PC-3 (cell line): ENCODE measurements at regions not wholly inside any gene's neighbourhood (a gene's known extent, or its start where the extent isn't known, plus 50 kb on each side); places are given as distances from the start of the nearest gene placed in this dataset.
"Not testable (repeated sequence)": the region's sequence is repeated elsewhere in the genome, so short reads cannot be mapped to it uniquely, and the experiment has no call there.

Experiments
- ATAC-seq: fragments of 200-7000 bp; cut with Tn5 transposase; 2 replicates; pipeline ENCODE4 v1.9.1; 2020; ENCODE audit warnings: mild to moderate bottlenecking, moderate library complexity
- BruUV-seq: library from RNA; stranded (reverse); fragments of 400-500 nt; replicated peaks from 2 replicates; lab custom pipeline; 2021; lab: Mats Ljungman, UMichigan
- CTCF ChIA-PET: fragments of 300-600 bp; sonication (Branson Sonifier 250); formaldehyde crosslinking; loops from one replicate; lab custom pipeline; 2022; ENCODE audit warnings: antibody characterized with exemption; lab: Charles Lee
- POLR2A ChIA-PET: fragments of 300-600 bp; sonication (Branson Sonifier 250); formaldehyde crosslinking; loops from one replicate; lab custom pipeline; 2022; ENCODE audit warnings: antibody characterized with exemption; ENCODE audit not compliant: unreplicated experiment; lab: Charles Lee
- DNase-seq: peaks from one replicate; pipeline ENCODE4 v3.0.0-alpha.2; 2015
- H2AFZ ChIP-seq: fragments of 300-600 bp; sonication (generic); 2 replicates; pipeline ENCODE4 v1.6.0; 2016; ENCODE audit warnings: antibody characterized with exemption, low read length
- H3F3A ChIP-seq: fragments of 300-600 bp; sonication (generic); one replicate; pipeline ENCODE4 v1.6.0; 2017; ENCODE audit warnings: antibody characterized with exemption, low read length, control low read depth, mild to moderate bottlenecking; ENCODE audit not compliant: unreplicated experiment
- H3K27ac ChIP-seq: fragments of 300-600 bp; sonication (generic); 2 replicates; pipeline ENCODE4 v1.5.1; 2016; ENCODE audit warnings: mild to moderate bottlenecking, low read length
- H3K27me3 ChIP-seq: fragments of 300-600 bp; sonication (generic); 2 replicates; pipeline ENCODE4 v1.6.1; 2016; ENCODE audit warnings: low read length, mixed read lengths
- H3K36me3 ChIP-seq: fragments of 300-600 bp; sonication (generic); 2 replicates; pipeline ENCODE4 v1.6.1; 2016; ENCODE audit warnings: low read depth, mixed run types, low read length, mixed read lengths
- H3K4me1 ChIP-seq: fragments of 300-600 bp; sonication (generic); 2 replicates; pipeline ENCODE4 v1.5.1; 2016; ENCODE audit warnings: low read length; ENCODE audit not compliant: insufficient read depth
- H3K4me2 ChIP-seq: fragments of 300-600 bp; sonication (generic); 2 replicates; pipeline ENCODE4 v1.6.0; 2016; ENCODE audit warnings: low read length
- H3K4me3 ChIP-seq: fragments of 300-600 bp; sonication (generic); 2 replicates; pipeline ENCODE4 v1.5.1; 2016; ENCODE audit warnings: mild to moderate bottlenecking, low read length, mixed read lengths
- H3K79me2 ChIP-seq: fragments of 300-600 bp; sonication (generic); 2 replicates; pipeline ENCODE4 v1.6.1; 2017; ENCODE audit warnings: low read length, mixed read lengths
- H3K9ac ChIP-seq: fragments of 300-600 bp; sonication (generic); 2 replicates; pipeline ENCODE4 v1.6.0; 2016; ENCODE audit warnings: mild to moderate bottlenecking, low read length
- H3K9me2 ChIP-seq: fragments of 300-600 bp; sonication (generic); replicated peaks from 2 replicates; pipeline ENCODE4 v1.6.1; 2016; ENCODE audit warnings: mixed run types, low read length, mixed read lengths
- H3K9me3 ChIP-seq: fragments of 300-600 bp; sonication (generic); 2 replicates; pipeline ENCODE4 v1.6.1; 2016; ENCODE audit warnings: low read length, mixed read lengths
- H4K20me1 ChIP-seq: fragments of 300-600 bp; sonication (generic); 2 replicates; pipeline ENCODE4 v1.6.1; 2016; ENCODE audit warnings: low read length, mixed read lengths
- EZH2 ChIP-seq: fragments of 300-600 bp; sonication (generic); IDR thresholded peaks from one replicate; pipeline ENCODE4 v1.6.1; 2017; ENCODE audit warnings: antibody characterized with exemption, mild to moderate bottlenecking, low read length; ENCODE audit not compliant: unreplicated experiment
- EZH2phosphoT487 ChIP-seq: fragments of 300-600 bp; sonication (generic); IDR thresholded peaks from 2 replicates; pipeline ENCODE4 v1.6.1; 2018; ENCODE audit warnings: mild to moderate bottlenecking, antibody characterized with exemption, low read length, borderline replicate concordance
- intact Hi-C: fragments of 100-400 bp; cut with micrococcal nuclease; formaldehyde crosslinking; loops from 2 replicates; pipeline ENCODE4 v1.9.0; 2023
- TF ChIP-seq, protein P1 (sequence below): fragments of 300-600 bp; sonication (generic); conservative IDR thresholded peaks from 2 replicates; pipeline ENCODE4 v1.5.1; 2017; ENCODE audit warnings: antibody characterized with exemption, low read depth, mild to moderate bottlenecking, low read length

GRCh38 chr3:96657710-96658109 lies 156.7 kb upstream of the EPHA6 start:
- H3K36me3 ChIP-seq, result no peaks in the 10 kb centered on the region
- no peaks in the 10 kb centered on the region for H3K9me3 ChIP-seq
- no peaks in the 10 kb centered on the region for H3F3A ChIP-seq
- no TSS peak for BruUV-seq
- H3K4me3 ChIP-seq, result no peak overlapping the region
- no peak overlapping the region for H3K27ac ChIP-seq
- H3K9me2 ChIP-seq, result no peaks in the 10 kb centered on the region
- TF ChIP-seq, protein P1, sequence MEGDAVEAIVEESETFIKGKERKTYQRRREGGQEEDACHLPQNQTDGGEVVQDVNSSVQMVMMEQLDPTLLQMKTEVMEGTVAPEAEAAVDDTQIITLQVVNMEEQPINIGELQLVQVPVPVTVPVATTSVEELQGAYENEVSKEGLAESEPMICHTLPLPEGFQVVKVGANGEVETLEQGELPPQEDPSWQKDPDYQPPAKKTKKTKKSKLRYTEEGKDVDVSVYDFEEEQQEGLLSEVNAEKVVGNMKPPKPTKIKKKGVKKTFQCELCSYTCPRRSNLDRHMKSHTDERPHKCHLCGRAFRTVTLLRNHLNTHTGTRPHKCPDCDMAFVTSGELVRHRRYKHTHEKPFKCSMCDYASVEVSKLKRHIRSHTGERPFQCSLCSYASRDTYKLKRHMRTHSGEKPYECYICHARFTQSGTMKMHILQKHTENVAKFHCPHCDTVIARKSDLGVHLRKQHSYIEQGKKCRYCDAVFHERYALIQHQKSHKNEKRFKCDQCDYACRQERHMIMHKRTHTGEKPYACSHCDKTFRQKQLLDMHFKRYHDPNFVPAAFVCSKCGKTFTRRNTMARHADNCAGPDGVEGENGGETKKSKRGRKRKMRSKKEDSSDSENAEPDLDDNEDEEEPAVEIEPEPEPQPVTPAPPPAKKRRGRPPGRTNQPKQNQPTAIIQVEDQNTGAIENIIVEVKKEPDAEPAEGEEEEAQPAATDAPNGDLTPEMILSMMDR, result no peak
- TF ChIP-seq EZH2 (no peak), EZH2phosphoT487 (no peak)
- POLR2A ChIA-PET, result no interaction called here
- H3K4me2 ChIP-seq, result no peak overlapping the region
- no peak overlapping the region for H2AFZ ChIP-seq
- H3K79me2 ChIP-seq, result no peaks in the 10 kb centered on the region
- H3K9ac ChIP-seq, result no peak overlapping the region
- no peaks in the 10 kb centered on the region for H3K4me1 ChIP-seq
- ATAC-seq, result no peak
- intact Hi-C loops, result no loop called here
- CTCF ChIA-PET, result no interaction called here
- no peaks in the 10 kb centered on the region for H3K27me3 ChIP-seq
- no peak for DNase-seq
- H4K20me1 ChIP-seq, result no peaks in the 10 kb centered on the region

DNA sequence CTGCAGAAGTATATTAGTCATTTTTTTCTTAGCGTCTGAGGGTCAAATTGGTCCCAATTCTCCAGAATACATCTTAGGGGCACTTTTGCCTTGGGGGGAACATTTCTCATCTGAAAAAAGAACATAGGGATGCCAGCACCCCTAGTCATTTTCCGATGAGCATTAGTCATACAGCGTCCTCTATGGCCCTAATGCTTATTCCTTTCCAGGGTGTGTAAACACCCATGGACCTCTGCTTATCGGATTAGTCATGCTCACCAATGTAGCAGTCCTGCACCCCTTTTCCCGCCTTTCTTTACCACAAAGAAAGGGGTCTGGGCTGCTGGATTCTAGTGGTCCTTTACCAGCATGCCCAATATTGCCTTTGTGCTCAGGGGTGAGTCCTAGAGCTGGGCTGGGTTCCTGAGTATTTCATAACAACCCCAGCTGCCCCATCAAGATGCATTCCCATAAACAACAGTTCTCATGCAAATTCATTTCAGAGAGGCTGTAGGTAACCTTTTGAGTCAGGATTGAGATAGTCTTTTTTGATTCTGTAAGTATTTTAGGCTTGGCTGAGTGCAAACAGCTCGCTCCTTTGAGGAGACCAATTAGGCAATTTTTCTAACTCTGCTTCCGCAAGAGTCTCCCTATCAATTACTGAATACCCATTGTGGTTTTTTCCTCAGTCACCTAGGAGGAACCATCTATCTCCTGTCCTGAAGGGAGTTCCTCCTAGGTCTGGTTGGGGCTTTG lies 142.4 kb upstream of the EPHA6 start:
- H3K79me2 ChIP-seq, H3K4me2 ChIP-seq, H3K36me3 ChIP-seq, ATAC-seq, H3K27me3 ChIP-seq, H3F3A ChIP-seq, BruUV-seq, POLR2A ChIA-PET, H4K20me1 ChIP-seq, H3K27ac ChIP-seq, H3K4me1 ChIP-seq, H3K9me2 ChIP-seq, H2AFZ ChIP-seq, H3K4me3 ChIP-seq, H3K9ac ChIP-seq, H3K9me3 ChIP-seq, intact Hi-C loops, CTCF ChIA-PET: not testable (repeated sequence)
- peak; percentile 76 for DNase-seq

DNA sequence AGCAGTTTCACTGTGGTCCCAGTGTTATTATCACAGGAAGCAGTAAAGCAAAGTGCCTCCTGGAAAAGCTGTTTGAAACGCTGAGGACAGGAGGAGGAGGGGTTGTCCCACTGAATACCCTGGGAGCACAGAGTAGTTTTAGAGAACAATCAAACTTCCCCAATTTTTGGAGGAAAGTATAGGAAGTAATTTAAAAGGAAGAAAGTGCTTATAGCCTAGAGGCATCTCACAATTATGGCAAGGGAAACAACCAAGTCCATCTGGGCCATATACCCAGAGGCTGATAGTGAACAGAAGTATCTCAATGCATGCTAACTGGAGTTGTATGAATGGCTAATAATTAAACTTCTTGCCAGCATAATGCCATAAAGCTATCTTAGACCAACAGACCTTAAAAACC lies 137.2 kb upstream of the EPHA6 start:
- intact Hi-C loops, result no loop called here
- TF ChIP-seq, protein P1, result no peak
- no peak for TF ChIP-seq EZH2phosphoT487
- TF ChIP-seq EZH2, result no peak
- Histone ChIP-seq H4K20me1 (no peaks in the 10 kb centered on the region), H3K27ac (no peak overlapping the region), H3K9me2 (no peaks in the 10 kb centered on the region), H3K9ac (no peak overlapping the region), H3F3A (no peaks in the 10 kb centered on the region), H3K79me2 (no peaks in the 10 kb centered on the region), H3K36me3 (no peaks in the 10 kb centered on the region), H2AFZ (no peak overlapping the region), H3K4me2 (no peak overlapping the region), H3K4me3 (no peak overlapping the region), H3K4me1 (no peaks in the 10 kb centered on the region), H3K9me3 (no peaks in the 10 kb centered on the region), H3K27me3 (no peaks in the 10 kb centered on the region)
- ATAC-seq (no peak), DNase-seq (no peak)
- no TSS peak for BruUV-seq
- ChIA-PET POLR2A (no interaction called here), CTCF (interaction anchor here (0.6 kb wide), 1 partner anchor 12 kb away, joined by 3 read pairs; no protein-coding TSS in a partner anchor)
